GM18499 (cell line): ENCODE measurements at regions not wholly inside any gene's neighbourhood (a gene's known extent, or its start where the extent isn't known, plus 50 kb on each side); places are given as distances from the start of the nearest gene placed in this dataset.

Experiments
- ATAC-seq: cut with Tn5 transposase; IDR thresholded peaks from one replicate; pipeline ENCODE4 v1.9.1; 2021; ENCODE audit warnings: moderate number of reproducible peaks; ENCODE audit not compliant: insufficient read depth, unreplicated experiment

DNA sequence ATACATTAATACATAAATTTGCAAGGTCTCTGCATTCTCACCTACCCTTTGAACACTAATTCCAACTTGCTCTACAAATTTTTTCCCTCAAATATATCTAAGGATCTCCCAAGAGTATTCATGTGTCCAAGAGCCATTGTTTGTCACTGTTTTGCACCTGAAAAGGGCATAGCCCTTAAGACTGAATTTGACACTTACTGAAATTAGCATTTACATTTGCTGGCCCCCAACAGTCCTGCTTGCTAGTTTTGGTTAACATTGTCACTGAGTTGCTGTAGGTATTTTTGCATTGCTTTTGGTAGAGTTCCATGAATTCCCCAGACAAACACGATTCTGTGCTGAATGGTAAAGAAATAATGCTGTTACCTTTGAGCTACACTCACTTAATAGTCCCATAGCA is 57.3 kb downstream of the KCNA4 start:
- ATAC-seq = no peak

DNA sequence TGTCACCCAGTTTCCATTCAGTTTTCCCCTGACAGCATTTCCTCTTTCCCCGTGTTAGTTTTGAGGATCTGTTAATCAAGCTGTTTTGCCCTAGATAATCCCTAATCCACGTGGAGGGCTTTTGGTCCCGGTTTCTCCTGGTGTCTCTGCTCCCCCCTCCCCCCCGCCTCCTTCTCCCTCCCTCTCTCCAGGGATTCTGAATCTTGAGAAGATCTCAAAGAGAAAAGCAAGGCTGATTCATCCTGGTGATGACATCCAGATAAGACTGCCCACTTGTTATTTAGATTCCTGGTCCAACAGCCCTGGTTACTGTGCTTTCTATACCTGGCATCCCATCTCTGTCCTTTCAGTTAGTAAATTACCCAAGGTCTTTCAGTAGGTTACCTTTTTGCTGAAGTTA is 59.4 kb downstream of the KCNA4 start:
- ATAC-seq = no peak

DNA sequence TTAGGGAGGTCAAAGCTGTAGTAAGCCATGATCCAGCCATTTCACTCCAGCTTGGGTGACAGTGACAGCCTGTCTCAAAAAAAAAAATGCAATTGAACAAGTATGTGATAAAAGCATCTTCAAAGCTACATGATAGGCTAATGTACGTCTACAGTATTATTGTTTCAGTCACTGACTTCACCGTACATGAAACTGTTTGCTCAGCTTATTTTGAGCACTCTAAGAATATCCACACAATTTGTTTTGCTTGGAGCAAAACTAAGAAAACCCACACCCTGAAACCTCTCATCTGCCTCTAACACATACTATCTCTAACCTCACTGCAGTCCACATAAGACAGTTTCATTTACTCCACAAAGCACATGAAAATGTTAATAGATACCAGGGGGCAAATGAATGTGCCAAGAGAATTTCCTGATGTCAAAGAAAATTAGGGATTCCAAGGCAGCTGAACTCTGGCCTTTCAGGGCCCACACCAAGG is 60.7 kb downstream of the KCNA4 start:
- ATAC-seq = no peak

DNA sequence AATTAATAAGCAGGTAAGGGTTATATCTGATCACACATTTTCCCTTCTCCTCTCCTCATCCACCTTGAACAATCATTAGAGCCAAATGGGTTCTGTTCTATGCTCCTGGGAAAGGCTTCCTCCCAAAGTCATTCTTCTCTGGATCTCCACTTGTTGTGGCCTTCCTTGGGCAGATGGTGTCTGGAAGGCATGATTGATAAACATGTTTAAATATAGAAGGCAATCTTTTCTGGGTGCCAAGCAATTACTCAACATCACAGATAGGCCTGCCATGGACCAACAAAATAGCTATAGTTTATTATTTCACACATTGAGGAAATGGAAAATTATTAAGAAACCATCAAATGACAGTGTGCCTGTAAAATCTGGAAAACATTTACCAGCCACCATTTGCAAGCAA is 73.5 kb downstream of the KCNA4 start:
- ATAC-seq = no peak

DNA sequence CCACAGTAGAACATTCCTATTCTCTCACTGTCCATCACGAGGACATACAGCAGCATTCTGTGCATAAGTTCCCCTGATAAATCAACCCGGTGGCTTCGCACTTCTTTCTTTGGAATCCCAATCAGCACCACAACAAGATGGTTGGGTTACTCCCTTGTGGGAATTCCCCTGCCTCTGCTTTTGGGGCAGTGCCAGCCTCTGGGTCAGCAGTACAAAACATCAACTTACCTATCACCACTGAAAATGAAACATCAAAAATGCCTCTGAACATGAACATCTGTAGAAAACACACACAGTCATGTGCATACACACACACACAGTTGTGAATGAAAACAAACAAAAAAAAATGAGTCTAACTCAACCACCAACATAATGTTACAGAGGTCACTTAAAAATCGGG is 79.3 kb downstream of the KCNA4 start:
- ATAC-seq = no peak

GRCh38 chr11:29934115-29934638 is 82.7 kb downstream of the KCNA4 start:
- no peak for ATAC-seq

DNA sequence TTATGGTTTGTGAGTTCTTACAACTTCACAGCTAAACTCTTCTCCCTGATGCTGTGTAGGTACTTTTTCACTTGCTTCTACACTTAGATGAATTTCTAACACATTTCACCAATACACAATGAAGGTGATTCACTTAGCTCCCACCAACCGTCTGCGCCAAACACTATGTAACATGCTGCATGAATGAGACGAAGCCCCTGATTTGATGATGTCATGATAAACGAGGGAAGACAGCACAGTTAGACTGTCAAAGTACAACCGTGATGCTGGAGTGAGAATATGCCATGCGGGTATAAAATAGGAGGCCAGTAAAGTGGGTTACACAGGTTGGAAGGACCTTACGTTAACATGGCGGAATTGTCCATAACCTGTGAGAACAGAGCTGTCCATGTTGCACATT is 100.8 kb downstream of the KCNA4 start:
- ATAC-seq = no peak

DNA sequence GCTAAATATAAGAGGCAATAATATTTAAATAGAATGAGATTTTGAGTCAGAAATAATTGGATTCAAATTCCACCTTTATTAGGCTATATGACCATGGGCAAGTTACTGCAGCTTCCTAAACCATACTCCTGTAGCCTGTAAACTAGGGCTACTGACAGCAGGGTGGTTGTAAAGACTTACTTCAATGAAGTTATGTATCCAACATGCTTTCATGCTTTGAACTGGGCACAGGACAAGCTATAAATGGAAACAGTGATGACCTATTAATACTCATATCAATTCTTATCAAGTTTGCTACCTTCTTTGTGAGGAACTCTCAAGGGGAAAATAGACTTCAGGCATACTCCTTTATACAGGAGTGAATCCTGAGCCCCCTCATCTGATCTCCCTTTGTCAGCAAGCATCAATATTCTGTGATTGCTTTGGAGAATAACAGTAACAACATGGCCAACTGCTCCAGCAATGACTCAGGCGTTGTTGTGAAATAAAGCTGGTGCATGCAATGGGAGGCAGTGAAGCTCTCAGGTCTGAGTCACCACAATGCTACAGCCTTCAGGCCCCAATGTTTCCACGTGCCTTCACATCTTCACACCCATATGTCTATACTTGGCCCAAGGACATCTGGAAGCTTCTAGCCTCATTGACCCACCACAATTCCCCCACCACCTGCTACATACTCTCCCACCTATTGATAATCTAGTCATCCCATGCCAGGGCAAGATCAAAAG is 102.5 kb downstream of the KCNA4 start:
- no peak for ATAC-seq

- ATAC-seq = no peak
These were observed 103.5 kb downstream of the KCNA4 start for GRCh38 chr11:29913352-29913751.

- no peak for ATAC-seq
These were observed 116.4 kb downstream of the KCNA4 start for GRCh38 chr11:29900382-29900781.

DNA sequence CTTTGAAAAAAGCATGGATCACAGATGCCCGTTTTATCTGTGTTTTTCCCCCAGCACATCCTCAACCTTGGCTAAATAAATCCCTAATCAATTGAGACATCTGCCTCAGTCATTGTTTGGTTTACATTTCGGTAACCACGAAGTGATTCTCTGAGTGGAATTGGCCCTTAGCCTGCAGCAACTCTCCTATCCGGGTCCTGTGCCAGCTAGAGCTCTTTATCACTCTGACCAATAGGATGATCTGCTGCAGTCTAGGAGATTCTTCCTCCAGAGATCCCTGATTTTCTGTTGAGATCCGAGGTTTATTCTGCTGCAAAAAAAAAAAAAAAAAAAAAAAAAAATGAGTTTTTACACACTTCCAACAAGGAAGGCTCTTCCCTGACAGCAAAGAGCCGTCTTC is 137.3 kb downstream of the KCNA4 start:
- ATAC-seq = no peak

- no peak for ATAC-seq
These were observed 140.6 kb downstream of the KCNA4 start for GRCh38 chr11:29876192-29876591.

DNA sequence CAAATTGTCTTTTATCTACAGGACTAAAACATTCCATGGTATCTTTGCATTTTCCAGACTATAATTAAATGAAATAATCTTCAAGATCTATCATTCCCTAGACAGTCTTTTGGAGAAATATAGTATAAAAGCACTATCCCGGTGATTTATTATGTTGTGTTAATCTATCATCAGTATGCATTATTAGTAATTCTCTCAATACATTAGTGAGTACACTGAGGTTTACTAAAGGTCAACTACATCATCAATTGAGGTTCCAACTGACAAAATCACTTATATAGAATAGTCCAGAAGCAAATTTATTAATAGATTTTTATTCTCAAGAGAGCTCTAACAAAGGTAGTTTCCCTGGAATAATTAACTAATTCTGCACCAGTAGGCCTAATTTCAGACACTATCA is 169.6 kb downstream of the KCNA4 start:
- ATAC-seq = no peak

- no peak for ATAC-seq
These were observed 172.0 kb downstream of the KCNA4 start for GRCh38 chr11:29844701-29845379.

DNA sequence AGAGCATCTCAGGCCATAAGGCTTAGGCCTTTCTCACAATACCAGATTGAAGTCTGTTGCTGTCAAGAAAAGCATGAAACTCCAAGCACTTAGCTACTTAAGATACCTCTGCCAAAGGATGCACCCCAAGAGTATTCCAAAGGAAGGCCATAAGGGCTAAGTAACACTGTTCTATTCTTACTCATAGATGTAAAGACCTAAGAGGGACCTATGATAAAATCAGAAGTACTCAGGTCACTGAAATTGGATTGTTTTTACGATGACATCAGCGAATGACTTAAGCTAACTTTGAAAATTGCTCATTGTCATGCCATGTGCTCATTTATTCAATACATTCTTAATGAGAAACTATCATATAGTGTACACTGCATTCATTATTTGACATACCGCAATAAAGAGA is 172.8 kb downstream of the KCNA4 start:
- no peak for ATAC-seq

GRCh38 chr11:29842061-29842460 is 174.8 kb downstream of the KCNA4 start:
- ATAC-seq = no peak

DNA sequence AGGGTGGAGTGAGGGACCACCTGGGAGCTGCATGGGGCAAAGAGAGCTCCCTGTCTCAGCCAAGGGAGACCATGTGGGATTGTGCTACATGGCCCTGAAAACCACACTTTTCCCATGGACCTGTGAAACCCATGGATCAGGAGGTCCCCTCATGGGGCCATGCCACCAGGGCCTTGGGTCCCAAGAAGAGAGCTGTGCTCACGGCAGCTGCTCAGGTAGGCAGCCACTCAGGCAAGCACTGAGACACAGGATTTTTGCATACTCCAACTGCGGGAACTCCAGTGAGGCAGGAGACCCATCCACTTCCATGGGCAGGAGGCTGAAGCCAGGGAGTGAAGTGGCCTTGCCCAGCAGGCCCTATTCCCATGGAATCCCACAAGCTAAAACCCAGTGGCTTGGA is 190.0 kb downstream of the KCNA4 start:
- ATAC-seq = no peak

GRCh38 chr11:29816359-29816758 is 200.5 kb downstream of the KCNA4 start:
- no peak for ATAC-seq

- no peak for ATAC-seq
These were observed 207.7 kb downstream of the KCNA4 start for GRCh38 chr11:29809121-29809520.

DNA sequence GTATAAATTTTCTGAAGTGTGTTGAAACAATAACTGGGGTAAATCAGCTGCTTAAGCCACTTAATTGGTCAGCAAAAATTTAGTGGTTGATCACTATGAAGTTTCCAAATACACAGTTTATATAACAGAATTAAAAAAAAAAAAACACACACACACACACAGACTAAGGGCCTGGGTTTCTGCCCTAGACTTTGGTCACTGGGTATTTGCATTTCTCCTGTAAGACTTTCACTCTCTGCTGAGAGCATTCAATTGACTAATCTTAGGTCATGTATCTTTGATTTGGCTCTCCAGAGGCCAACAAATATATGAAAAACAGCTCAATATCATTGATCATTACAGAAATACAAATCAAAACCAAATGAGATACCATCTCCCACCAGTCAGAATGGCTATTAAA is 214.3 kb downstream of the KCNA4 start:
- ATAC-seq = no peak

DNA sequence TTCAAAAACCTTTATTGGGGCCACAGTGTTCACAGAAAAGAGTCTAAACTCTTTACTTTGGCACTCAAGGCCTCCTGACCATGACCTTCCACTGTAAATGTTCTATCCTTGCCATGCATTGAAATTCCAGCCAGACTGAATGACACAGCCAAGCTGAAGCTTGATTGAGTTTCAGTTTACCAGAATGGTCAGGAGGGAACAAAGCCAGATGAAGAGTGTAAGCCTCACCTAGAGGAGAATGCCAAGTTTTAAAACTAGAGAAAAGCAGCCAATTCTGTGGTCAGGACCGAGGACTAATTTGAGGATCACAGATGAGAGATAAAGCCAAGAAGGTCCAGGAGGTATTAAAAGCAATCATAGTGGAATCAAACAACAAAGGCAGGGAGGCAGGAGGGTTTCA is 215.3 kb downstream of the KCNA4 start:
- ATAC-seq = no peak

GRCh38 chr11:29786092-29786491 is 230.7 kb downstream of the KCNA4 start:
- ATAC-seq = no peak
